Brain microvascular endothelial cell (primary cell): ENCODE measurements at regions not wholly inside any gene's neighbourhood (a gene's known extent, or its start where the extent isn't known, plus 50 kb on each side); places are given as distances from the start of the nearest gene placed in this dataset.
"Not testable (repeated sequence)": the region's sequence is repeated elsewhere in the genome, so short reads cannot be mapped to it uniquely, and the experiment has no call there.

Experiments
- DNase-seq: peaks from one replicate; pipeline ENCODE4 v3.0.0-alpha.2; 2020
- H3K27ac ChIP-seq: fragments of 250-450 bp; sonication (Bioruptor Pico); 2 replicates; pipeline ENCODE4 v1.5.1; 2020; ENCODE audit warnings: mild to moderate bottlenecking, moderate library complexity
- H3K27me3 ChIP-seq: fragments of 250-450 bp; sonication (Bioruptor Pico); replicated peaks from 2 replicates; pipeline ENCODE4 v1.5.1; 2020; ENCODE audit warnings: mild to moderate bottlenecking
- H3K36me3 ChIP-seq: fragments of 250-450 bp; sonication (Bioruptor Pico); replicated peaks from 2 replicates; pipeline ENCODE4 v1.5.1; 2020; ENCODE audit warnings: mild to moderate bottlenecking
- H3K4me3 ChIP-seq: 2 replicates; pipeline ENCODE4 v1.5.1; 2011; ENCODE audit warnings: low read depth, mild to moderate bottlenecking, control low read depth, low read length, moderate library complexity
- in situ Hi-C: cut with HindIII; loops from 2 replicates; pipeline ENCODE4 v1.10.0; 2017; ENCODE audit warnings: low sequenced_read_pairs, low pct_ligation_motif_present
- TF ChIP-seq, protein P1 (sequence below): IDR thresholded peaks from 2 replicates; pipeline ENCODE4 v1.5.1; 2011; ENCODE audit warnings: low read depth, mild to moderate bottlenecking, moderate library complexity, low read length, control low read depth, inconsistent platforms; ENCODE audit errors: missing control alignments

DNA sequence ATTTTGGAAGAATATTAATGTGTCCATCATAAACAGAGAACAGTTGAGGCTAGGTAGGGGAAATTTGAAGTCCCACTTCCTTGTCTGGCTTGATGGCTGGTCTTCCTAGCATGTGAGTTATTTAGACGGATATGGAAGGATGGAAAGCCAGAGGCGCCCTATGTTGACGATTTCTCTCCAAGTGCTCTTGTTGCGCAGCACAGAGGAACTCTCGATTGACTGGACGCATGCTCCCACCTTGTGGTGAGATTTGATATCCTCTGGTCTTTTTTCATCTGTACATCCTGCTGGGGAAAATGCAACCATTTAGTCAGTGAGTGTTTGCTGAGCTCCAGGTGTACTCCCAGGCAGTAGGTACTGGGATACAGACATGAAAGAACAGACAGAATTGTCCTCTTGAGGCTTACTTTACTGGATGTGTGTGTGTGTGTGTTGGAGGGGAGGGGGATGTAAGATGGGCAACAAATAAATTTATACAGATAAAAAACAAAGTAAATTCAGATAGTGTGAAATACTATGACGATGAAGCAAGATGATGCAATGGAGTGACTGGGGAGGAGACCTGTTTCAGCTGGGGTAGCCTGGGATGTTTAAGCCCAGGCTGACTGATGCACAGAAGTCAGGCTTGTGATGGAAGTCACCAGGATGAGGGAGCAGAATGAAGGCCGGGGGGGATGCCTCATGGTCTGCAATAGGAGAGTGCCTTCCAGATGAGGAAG lies 137.2 kb downstream of the TRIM43 start:
- DNase-seq, result peak; percentile 83
- Histone ChIP-seq H3K4me3 (no peak overlapping the region), H3K27me3 (no peaks in the 10 kb centered on the region), H3K36me3 (no peaks in the 10 kb centered on the region), H3K27ac (no peak overlapping the region)
- in situ Hi-C loops, result no loop called here
- TF ChIP-seq, protein P1, sequence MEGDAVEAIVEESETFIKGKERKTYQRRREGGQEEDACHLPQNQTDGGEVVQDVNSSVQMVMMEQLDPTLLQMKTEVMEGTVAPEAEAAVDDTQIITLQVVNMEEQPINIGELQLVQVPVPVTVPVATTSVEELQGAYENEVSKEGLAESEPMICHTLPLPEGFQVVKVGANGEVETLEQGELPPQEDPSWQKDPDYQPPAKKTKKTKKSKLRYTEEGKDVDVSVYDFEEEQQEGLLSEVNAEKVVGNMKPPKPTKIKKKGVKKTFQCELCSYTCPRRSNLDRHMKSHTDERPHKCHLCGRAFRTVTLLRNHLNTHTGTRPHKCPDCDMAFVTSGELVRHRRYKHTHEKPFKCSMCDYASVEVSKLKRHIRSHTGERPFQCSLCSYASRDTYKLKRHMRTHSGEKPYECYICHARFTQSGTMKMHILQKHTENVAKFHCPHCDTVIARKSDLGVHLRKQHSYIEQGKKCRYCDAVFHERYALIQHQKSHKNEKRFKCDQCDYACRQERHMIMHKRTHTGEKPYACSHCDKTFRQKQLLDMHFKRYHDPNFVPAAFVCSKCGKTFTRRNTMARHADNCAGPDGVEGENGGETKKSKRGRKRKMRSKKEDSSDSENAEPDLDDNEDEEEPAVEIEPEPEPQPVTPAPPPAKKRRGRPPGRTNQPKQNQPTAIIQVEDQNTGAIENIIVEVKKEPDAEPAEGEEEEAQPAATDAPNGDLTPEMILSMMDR, result peak; percentile 73

DNA sequence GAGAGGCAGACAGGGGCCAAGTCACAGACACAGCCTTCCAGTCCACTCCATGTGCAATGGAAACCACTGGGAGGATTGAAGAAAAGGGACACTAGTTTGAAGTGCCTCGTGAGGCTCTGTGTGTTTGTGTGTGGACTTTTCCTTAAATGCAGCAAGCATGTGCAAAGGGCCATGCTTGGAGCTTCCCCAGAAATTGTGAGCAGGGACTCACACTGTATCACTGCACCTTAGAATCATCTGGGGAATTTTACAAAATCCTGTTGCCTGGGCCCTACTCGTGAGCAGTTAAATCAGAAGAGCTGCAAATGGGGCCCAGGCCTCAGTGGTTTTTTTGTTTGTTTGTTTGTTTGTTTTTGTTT lies 137.8 kb downstream of the TRIM43 start:
- TF ChIP-seq, protein P1, result no peak
- no peak overlapping the region for H3K4me3 ChIP-seq
- no peak overlapping the region for H3K27ac ChIP-seq
- H3K27me3 ChIP-seq, result no peaks in the 10 kb centered on the region
- H3K36me3 ChIP-seq, result no peaks in the 10 kb centered on the region
- in situ Hi-C loops, result no loop called here
- no peak for DNase-seq

DNA sequence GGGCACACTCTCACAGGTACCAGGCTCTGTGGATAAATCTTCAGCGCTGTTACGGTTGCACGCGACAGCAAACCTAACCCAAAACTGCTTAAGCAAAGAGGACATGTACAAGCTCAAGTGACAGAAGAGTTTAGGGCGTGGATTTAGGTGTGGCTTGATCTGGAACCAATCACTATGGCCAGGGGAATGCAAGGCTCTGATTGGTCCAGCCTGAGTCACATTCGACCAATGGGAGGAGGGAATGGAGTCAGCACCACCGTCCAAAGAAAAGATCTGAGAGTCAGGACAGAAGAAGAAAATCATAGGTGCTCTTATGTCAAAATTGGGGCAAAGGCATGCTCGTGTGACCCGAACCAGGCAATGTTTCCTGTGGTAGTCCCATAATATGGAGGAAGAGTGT lies 139.0 kb downstream of the TRIM43 start:
- Histone ChIP-seq H3K27me3 (no peaks in the 10 kb centered on the region), H3K4me3 (no peak overlapping the region), H3K36me3 (no peaks in the 10 kb centered on the region), H3K27ac (no peak overlapping the region)
- DNase-seq, result no peak
- in situ Hi-C loops, result no loop called here
- TF ChIP-seq, protein P1, result no peak

DNA sequence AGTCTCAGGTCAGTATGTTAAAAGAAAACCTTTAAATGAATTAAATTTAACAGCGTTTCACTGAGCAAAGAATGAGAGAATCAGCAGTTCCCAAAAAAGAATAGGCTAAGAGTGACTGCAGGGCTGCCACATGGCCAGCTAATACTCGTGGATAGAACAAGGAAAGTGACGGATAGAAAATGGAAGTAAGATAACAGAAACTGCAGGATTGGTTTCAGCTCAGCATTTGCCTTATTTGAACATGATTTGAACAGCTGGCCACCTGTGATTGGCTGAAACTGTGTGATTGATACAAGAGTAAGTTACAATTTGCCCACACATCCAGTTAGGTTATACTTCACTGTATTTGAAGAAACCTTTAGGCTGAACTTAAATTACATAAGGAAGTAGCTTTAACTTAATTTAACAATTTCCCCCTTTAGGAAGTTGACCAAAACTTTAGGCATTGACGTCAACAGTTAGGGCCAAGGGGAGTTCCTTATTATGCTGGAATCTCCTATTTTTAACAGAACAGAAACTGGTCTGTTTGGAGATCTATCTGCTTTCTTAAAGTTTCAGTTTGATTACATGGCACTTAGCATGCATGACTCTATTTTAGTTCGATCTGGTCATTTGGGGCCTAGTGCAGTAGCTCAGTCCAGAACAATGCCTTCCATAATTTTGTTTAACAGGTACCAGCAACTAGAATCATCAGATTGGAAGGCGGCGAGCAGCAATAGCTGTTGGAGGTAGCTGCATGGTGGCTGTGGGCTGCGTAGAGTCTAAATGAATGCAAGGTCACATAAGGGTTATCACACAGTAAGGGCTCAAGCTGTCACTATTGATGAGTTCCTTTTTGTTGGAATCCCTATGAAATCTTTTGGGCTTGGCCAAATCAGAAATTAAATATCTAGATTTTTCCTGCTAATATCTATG lies 143.4 kb downstream of the TRIM43 start:
- H3K27ac ChIP-seq, result no peak overlapping the region
- DNase-seq, result no peak
- H3K36me3 ChIP-seq, result no peaks in the 10 kb centered on the region
- H3K27me3 ChIP-seq, result no peaks in the 10 kb centered on the region
- no peak overlapping the region for H3K4me3 ChIP-seq
- TF ChIP-seq, protein P1, result no peak
- in situ Hi-C loops, result no loop called here

DNA sequence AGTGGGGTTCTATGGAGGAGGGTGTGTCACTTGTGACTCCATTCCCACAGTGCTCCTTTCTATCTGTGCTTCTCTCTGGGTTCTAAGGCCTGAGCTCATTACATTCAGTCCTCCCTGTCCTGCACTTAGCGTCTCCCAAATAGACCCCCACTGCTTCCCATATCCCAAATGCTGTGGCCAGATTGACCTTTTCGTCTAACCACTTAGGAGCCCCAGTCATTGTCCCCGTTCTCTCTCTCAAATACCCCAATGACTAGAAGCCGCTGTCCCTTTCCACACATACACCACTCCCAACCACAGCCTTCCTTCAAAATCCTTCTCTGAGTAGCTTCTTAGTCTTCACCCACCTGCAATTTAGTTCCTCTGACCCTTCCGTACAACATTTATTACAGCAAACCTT lies 146.5 kb downstream of the TRIM43 start:
- TF ChIP-seq, protein P1, result no peak
- in situ Hi-C loops, result no loop called here
- H3K27ac ChIP-seq, result no peak overlapping the region

DNA sequence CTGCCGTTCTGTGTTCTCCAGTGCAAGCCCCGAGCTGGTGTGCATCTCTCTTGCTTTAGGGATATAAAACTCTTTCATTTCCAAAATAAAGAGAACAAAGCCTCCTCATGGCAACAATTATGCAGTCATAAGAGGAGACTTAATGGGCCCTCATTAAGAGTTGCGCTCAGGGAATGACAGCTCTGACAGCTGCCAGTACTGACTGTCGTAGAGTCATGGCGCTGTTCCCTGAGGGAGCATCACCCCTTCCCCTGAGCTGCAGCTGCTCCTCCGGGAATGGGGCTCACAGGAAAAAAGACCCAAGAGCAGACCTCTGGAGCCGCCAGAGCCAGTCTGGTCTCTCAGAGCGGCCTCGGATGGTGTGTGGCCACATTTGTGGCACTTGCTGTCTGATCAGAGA lies 160.3 kb downstream of the TRIM43 start:
- in situ Hi-C loops, result not testable (repeated sequence)

More for the DNA sequence above, 146.5 kb downstream of the TRIM43 start:
- no peak overlapping the region for H3K4me3 ChIP-seq
- no peak for DNase-seq
- H3K27me3 ChIP-seq, result no peaks in the 10 kb centered on the region
- H3K36me3 ChIP-seq, result no peaks in the 10 kb centered on the region

DNA sequence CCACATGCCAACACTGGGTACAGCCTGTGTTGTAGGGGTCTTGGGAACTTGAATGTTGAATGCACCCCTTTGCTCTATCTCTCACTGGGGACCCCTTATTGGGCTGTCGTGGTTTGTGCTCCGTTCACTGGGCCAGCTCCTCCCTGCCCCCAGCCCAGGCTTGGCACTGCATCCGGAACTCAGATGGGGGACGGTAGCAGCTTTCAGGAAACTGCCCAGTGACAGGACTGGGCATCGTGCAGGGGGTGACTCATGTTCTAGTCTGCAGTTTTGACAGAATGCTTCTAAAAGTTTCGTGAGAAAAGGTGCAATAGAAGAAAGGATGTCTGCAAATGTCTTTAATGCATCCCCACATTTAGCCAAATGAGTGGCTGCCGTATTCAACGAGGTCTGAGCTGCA lies 162.0 kb downstream of the TRIM43 start:
- H3K27ac ChIP-seq, in situ Hi-C loops, DNase-seq, H3K27me3 ChIP-seq, H3K4me3 ChIP-seq, H3K36me3 ChIP-seq: not testable (repeated sequence)

More for the DNA sequence above, 160.3 kb downstream of the TRIM43 start:
- H3K4me3 ChIP-seq, DNase-seq, H3K27me3 ChIP-seq, H3K27ac ChIP-seq, H3K36me3 ChIP-seq: not testable (repeated sequence)

DNA sequence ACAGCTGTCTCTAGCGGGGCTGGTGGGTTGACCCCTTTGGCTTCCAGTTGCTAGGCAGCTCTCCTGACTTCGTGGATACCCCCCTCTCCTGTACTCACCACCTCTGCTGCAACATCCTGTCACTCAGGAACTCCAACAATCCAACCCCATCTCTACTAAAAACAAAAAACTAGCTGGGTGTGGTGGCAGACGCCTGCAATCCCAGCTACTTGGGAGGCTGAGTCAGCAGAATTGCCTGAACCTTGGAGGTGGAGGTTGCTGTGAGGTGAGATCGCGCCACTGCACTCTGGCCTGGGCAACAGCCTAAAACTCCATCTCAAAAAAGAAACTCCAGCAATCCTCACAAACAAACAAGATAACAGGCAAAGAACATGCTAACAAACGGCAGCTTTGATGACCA lies 162.4 kb downstream of the TRIM43 start:
- H3K27ac ChIP-seq, H3K36me3 ChIP-seq, H3K27me3 ChIP-seq, in situ Hi-C loops, DNase-seq, H3K4me3 ChIP-seq: not testable (repeated sequence)
